HG02852 (cell line): ENCODE measurements at regions not wholly inside any gene's neighbourhood (a gene's known extent, or its start where the extent isn't known, plus 50 kb on each side); places are given as distances from the start of the nearest gene placed in this dataset.

ENCODE experiments used
- ATAC-seq: cut with Tn5 transposase; IDR thresholded peaks from one replicate; pipeline ENCODE4 v1.9.1; 2021; ENCODE audit warnings: mild to moderate bottlenecking, moderate library complexity; ENCODE audit not compliant: unreplicated experiment

GRCh38 chr14:42198010-42198409 lies 591.3 kb downstream of the LRFN5 start:
- no peak for ATAC-seq

- no peak for ATAC-seq
These were observed 586.3 kb downstream of the LRFN5 start for GRCh38 chr14:42192738-42193653.

GRCh38 chr14:42190744-42191143 lies 584.1 kb downstream of the LRFN5 start:
- peak; percentile 88 for ATAC-seq

- no peak for ATAC-seq
These were observed 581.2 kb downstream of the LRFN5 start for GRCh38 chr14:42187846-42188245.

- ATAC-seq = no peak
These were observed 579.0 kb downstream of the LRFN5 start for GRCh38 chr14:42185718-42186117.

- ATAC-seq = no peak
These were observed 567.7 kb downstream of the LRFN5 start for GRCh38 chr14:42174357-42174756.

GRCh38 chr14:42173206-42173605 lies 566.5 kb downstream of the LRFN5 start:
- no peak for ATAC-seq

- no peak for ATAC-seq
These were observed 565.6 kb downstream of the LRFN5 start for GRCh38 chr14:42172304-42172703.

- no peak for ATAC-seq
These were observed 556.5 kb downstream of the LRFN5 start for GRCh38 chr14:42163136-42163535.

- ATAC-seq = no peak
These were observed 552.5 kb downstream of the LRFN5 start for GRCh38 chr14:42159138-42159537.

GRCh38 chr14:42149609-42150261 lies 543.1 kb downstream of the LRFN5 start:
- ATAC-seq = peak; percentile 95

GRCh38 chr14:42145766-42146165 lies 539.1 kb downstream of the LRFN5 start:
- ATAC-seq = no peak

GRCh38 chr14:42143114-42143513 lies 536.4 kb downstream of the LRFN5 start:
- no peak for ATAC-seq

GRCh38 chr14:42141328-42141727 lies 534.7 kb downstream of the LRFN5 start:
- no peak for ATAC-seq

GRCh38 chr14:42140831-42141279 lies 534.2 kb downstream of the LRFN5 start:
- no peak for ATAC-seq

- ATAC-seq = no peak
These were observed 533.3 kb downstream of the LRFN5 start for GRCh38 chr14:42140001-42140400.

GRCh38 chr14:42138406-42138805 lies 531.7 kb downstream of the LRFN5 start:
- no peak for ATAC-seq

- ATAC-seq = no peak
These were observed 524.1 kb downstream of the LRFN5 start for GRCh38 chr14:42130815-42131214.

GRCh38 chr14:42123526-42123925 lies 516.9 kb downstream of the LRFN5 start:
- ATAC-seq = no peak

- ATAC-seq = no peak
These were observed 506.8 kb downstream of the LRFN5 start for GRCh38 chr14:42113358-42114069.

- ATAC-seq = no peak
These were observed 505.4 kb downstream of the LRFN5 start for GRCh38 chr14:42112108-42112507.
